Epithelial cell of esophagus (primary cell): ENCODE measurements at regions not wholly inside any gene's neighbourhood (a gene's known extent, or its start where the extent isn't known, plus 50 kb on each side); places are given as distances from the start of the nearest gene placed in this dataset.

Source experiments
- DNase-seq: peaks from one replicate; pipeline ENCODE4 v3.0.0; 2010; ENCODE audit warnings: low read depth
- H3K4me3 ChIP-seq: 2 replicates; pipeline ENCODE4 v1.5.1; 2011; ENCODE audit warnings: mild to moderate bottlenecking, low read length, control low read depth
- CTCF ChIP-seq: IDR thresholded peaks from 2 replicates; pipeline ENCODE4 v1.5.1; 2011; ENCODE audit warnings: low read depth, mild to moderate bottlenecking, low read length, control low read depth, inconsistent platforms; ENCODE audit not compliant: insufficient read depth; ENCODE audit errors: missing control alignments

- DNase-seq = no peak
- TF ChIP-seq CTCF = no peak
- no peak overlapping the region for H3K4me3 ChIP-seq
Measured at GRCh38 chr6:23977706-23978105, 148.3 kb upstream of the NRSN1 start.

GRCh38 chr6:23980965-23981364, 145.1 kb upstream of the NRSN1 start:
- TF ChIP-seq CTCF = no peak
- DNase-seq = peak; percentile 61
- H3K4me3 ChIP-seq = no peak overlapping the region

GRCh38 chr6:23981923-23982322, 144.1 kb upstream of the NRSN1 start:
- DNase-seq = no peak
- no peak for TF ChIP-seq CTCF
- H3K4me3 ChIP-seq = no peak overlapping the region

GRCh38 chr6:23983735-23984134, 142.3 kb upstream of the NRSN1 start:
- no peak for DNase-seq
- H3K4me3 ChIP-seq = no peak overlapping the region
- no peak for TF ChIP-seq CTCF

GRCh38 chr6:23985015-23985414, 141.0 kb upstream of the NRSN1 start:
- no peak for TF ChIP-seq CTCF
- DNase-seq = no peak
- H3K4me3 ChIP-seq = no peak overlapping the region

- no peak for TF ChIP-seq CTCF
- no peak for DNase-seq
- no peak overlapping the region for H3K4me3 ChIP-seq
Measured at GRCh38 chr6:23989885-23990533, 136.0 kb upstream of the NRSN1 start.

- no peak overlapping the region for H3K4me3 ChIP-seq
Measured at GRCh38 chr6:23994013-23994412, 132.0 kb upstream of the NRSN1 start.

More at GRCh38 chr6:23994013-23994412, 132.0 kb upstream of the NRSN1 start:
- DNase-seq = no peak
- TF ChIP-seq CTCF = no peak
